GM21786 (cell line): ENCODE measurements at regions not wholly inside any gene's neighbourhood (a gene's known extent, or its start where the extent isn't known, plus 50 kb on each side); places are given as distances from the start of the nearest gene placed in this dataset.

ENCODE experiments used
- ATAC-seq: cut with Tn5 transposase; IDR thresholded peaks from one replicate; pipeline ENCODE4 v1.9.1; 2021; ENCODE audit not compliant: unreplicated experiment

- ATAC-seq = peak; percentile 62
Measured at GRCh38 chr12:4857472-4858291, 52.0 kb upstream of the KCNA1 start.

- ATAC-seq = no peak
Measured at GRCh38 chr12:4858386-4858785, 51.3 kb upstream of the KCNA1 start.

GRCh38 chr12:4859478-4860210, 50.1 kb upstream of the KCNA1 start:
- no peak for ATAC-seq
